ENCODE measurements at regions not wholly inside any gene's neighbourhood (a gene's known extent, or its start where the extent isn't known, plus 50 kb on each side); places are given as distances from the start of the nearest gene placed in this dataset.
A peak's percentile ranks its signal among the peaks of the same experiment; 100 is the strongest.

GRCh38 chr6:14974792-14975470 is 270.9 kb upstream of the JARID2 start:
- no peaks in the 10 kb centered on the region for H3K4me1 ChIP-seq (ENCODE audit: control insufficient read depth in 3 of 3, insufficient read depth in 3 of 3, low read length in 3 of 3)
- no peaks in the 10 kb centered on the region for H3K9me3 ChIP-seq (ENCODE audit: control insufficient read depth in 3 of 3, low read length in 3 of 3)
- no peak overlapping the region for H3K27ac ChIP-seq (ENCODE audit: low read depth, low read length)
- H3K36me3 ChIP-seq (ENCODE audit: control insufficient read depth in 3 of 3, insufficient read depth in 3 of 3, low read length in 3 of 3), result no peaks in the 10 kb centered on the region
- H3K27me3 ChIP-seq (ENCODE audit: control insufficient read depth in 3 of 3, insufficient read depth in 3 of 3, low read length in 3 of 3), result no peaks in the 10 kb centered on the region
- no peak overlapping the region for H3K9ac ChIP-seq (ENCODE audit: low read depth in 1 of 3, low read length in 3 of 3)
- no peak overlapping the region for H3K4me3 ChIP-seq (ENCODE audit: low read length in 3 of 3)

GRCh38 chr6:14975471-14975817 is 270.4 kb upstream of the JARID2 start:
- Histone ChIP-seq H3K27me3 (ENCODE audit: control insufficient read depth in 3 of 3, insufficient read depth in 3 of 3, low read length in 3 of 3) (no peaks in the 10 kb centered on the region), H3K9ac (ENCODE audit: low read depth in 1 of 3, low read length in 3 of 3) (no peak overlapping the region), H3K9me3 (ENCODE audit: control insufficient read depth in 3 of 3, low read length in 3 of 3) (no peaks in the 10 kb centered on the region), H3K4me1 (ENCODE audit: control insufficient read depth in 3 of 3, insufficient read depth in 3 of 3, low read length in 3 of 3) (no peaks in the 10 kb centered on the region), H3K27ac (ENCODE audit: low read depth, low read length) (no peak overlapping the region), H3K4me3 (ENCODE audit: low read length in 3 of 3) (no peak overlapping the region), H3K36me3 (ENCODE audit: control insufficient read depth in 3 of 3, insufficient read depth in 3 of 3, low read length in 3 of 3) (no peaks in the 10 kb centered on the region)

- Histone ChIP-seq H3K4me1 (ENCODE audit: control insufficient read depth in 3 of 3, insufficient read depth in 3 of 3, low read length in 3 of 3) (no peaks in the 10 kb centered on the region), H3K27ac (ENCODE audit: low read depth, low read length) (no peak overlapping the region), H3K4me3 (ENCODE audit: low read length in 3 of 3) (no peak overlapping the region), H3K27me3 (ENCODE audit: control insufficient read depth in 3 of 3, insufficient read depth in 3 of 3, low read length in 3 of 3) (no peaks in the 10 kb centered on the region), H3K9ac (ENCODE audit: low read depth in 1 of 3, low read length in 3 of 3) (no peak overlapping the region), H3K9me3 (ENCODE audit: control insufficient read depth in 3 of 3, low read length in 3 of 3) (no peaks in the 10 kb centered on the region), H3K36me3 (ENCODE audit: control insufficient read depth in 3 of 3, insufficient read depth in 3 of 3, low read length in 3 of 3) (no peaks in the 10 kb centered on the region)
These were observed 268.0 kb upstream of the JARID2 start for GRCh38 chr6:14977747-14978382.

- no peak overlapping the region for H3K9ac ChIP-seq (ENCODE audit: low read depth in 1 of 3, low read length in 3 of 3)
- H3K4me3 ChIP-seq (ENCODE audit: low read length in 3 of 3), result no peak overlapping the region
- no peaks in the 10 kb centered on the region for H3K27me3 ChIP-seq (ENCODE audit: control insufficient read depth in 3 of 3, insufficient read depth in 3 of 3, low read length in 3 of 3)
- no peaks in the 10 kb centered on the region for H3K9me3 ChIP-seq (ENCODE audit: control insufficient read depth in 3 of 3, low read length in 3 of 3)
- no peaks in the 10 kb centered on the region for H3K36me3 ChIP-seq (ENCODE audit: control insufficient read depth in 3 of 3, insufficient read depth in 3 of 3, low read length in 3 of 3)
- H3K4me1 ChIP-seq (ENCODE audit: control insufficient read depth in 3 of 3, insufficient read depth in 3 of 3, low read length in 3 of 3), result peaks cover 8 to 15% (median 11%) of the 10 kb centered on the region in 3 donors
- no peak overlapping the region for H3K27ac ChIP-seq (ENCODE audit: low read depth, low read length)
These were observed 263.9 kb upstream of the JARID2 start for GRCh38 chr6:14981960-14982359.

GRCh38 chr6:14983599-14984518 is 262.0 kb upstream of the JARID2 start:
- peaks cover 8 to 15% (median 11%) of the 10 kb centered on the region in 3 donors for H3K4me1 ChIP-seq (ENCODE audit: control insufficient read depth in 3 of 3, insufficient read depth in 3 of 3, low read length in 3 of 3)
- no peak overlapping the region for H3K27ac ChIP-seq (ENCODE audit: low read depth, low read length)
- no peak overlapping the region for H3K9ac ChIP-seq (ENCODE audit: low read depth in 1 of 3, low read length in 3 of 3)
- no peaks in the 10 kb centered on the region for H3K36me3 ChIP-seq (ENCODE audit: control insufficient read depth in 3 of 3, insufficient read depth in 3 of 3, low read length in 3 of 3)
- peak overlapping the region; percentile 15 to 49 (median 29) for H3K4me3 ChIP-seq (ENCODE audit: low read length in 3 of 3)
- H3K27me3 ChIP-seq (ENCODE audit: control insufficient read depth in 3 of 3, insufficient read depth in 3 of 3, low read length in 3 of 3), result no peaks in the 10 kb centered on the region
- no peaks in the 10 kb centered on the region for H3K9me3 ChIP-seq (ENCODE audit: control insufficient read depth in 3 of 3, low read length in 3 of 3)

- Histone ChIP-seq H3K9ac (ENCODE audit: low read depth in 1 of 3, low read length in 3 of 3) (peak overlapping the region in 1 of 3 donors; percentile 10), H3K36me3 (ENCODE audit: control insufficient read depth in 3 of 3, insufficient read depth in 3 of 3, low read length in 3 of 3) (no peaks in the 10 kb centered on the region), H3K4me3 (ENCODE audit: low read length in 3 of 3) (peak overlapping the region; percentile 15 to 49 (median 29)), H3K4me1 (ENCODE audit: control insufficient read depth in 3 of 3, insufficient read depth in 3 of 3, low read length in 3 of 3) (peaks cover 8 to 15% (median 11%) of the 10 kb centered on the region in 3 donors), H3K9me3 (ENCODE audit: control insufficient read depth in 3 of 3, low read length in 3 of 3) (no peaks in the 10 kb centered on the region), H3K27ac (ENCODE audit: low read depth, low read length) (no peak overlapping the region), H3K27me3 (ENCODE audit: control insufficient read depth in 3 of 3, insufficient read depth in 3 of 3, low read length in 3 of 3) (no peaks in the 10 kb centered on the region)
These were observed 261.4 kb upstream of the JARID2 start for GRCh38 chr6:14984519-14984853.

GRCh38 chr6:14985366-14985765 is 260.5 kb upstream of the JARID2 start:
- no peaks in the 10 kb centered on the region for H3K27me3 ChIP-seq (ENCODE audit: control insufficient read depth in 3 of 3, insufficient read depth in 3 of 3, low read length in 3 of 3)
- H3K36me3 ChIP-seq (ENCODE audit: control insufficient read depth in 3 of 3, insufficient read depth in 3 of 3, low read length in 3 of 3), result no peaks in the 10 kb centered on the region
- no peak overlapping the region for H3K4me3 ChIP-seq (ENCODE audit: low read length in 3 of 3)
- H3K27ac ChIP-seq (ENCODE audit: low read depth, low read length), result no peak overlapping the region
- no peaks in the 10 kb centered on the region for H3K9me3 ChIP-seq (ENCODE audit: control insufficient read depth in 3 of 3, low read length in 3 of 3)
- H3K9ac ChIP-seq (ENCODE audit: low read depth in 1 of 3, low read length in 3 of 3), result no peak overlapping the region
- H3K4me1 ChIP-seq (ENCODE audit: control insufficient read depth in 3 of 3, insufficient read depth in 3 of 3, low read length in 3 of 3), result peaks cover 8 to 15% (median 11%) of the 10 kb centered on the region in 3 donors

GRCh38 chr6:14986370-14986769 is 259.5 kb upstream of the JARID2 start:
- Histone ChIP-seq H3K27ac (ENCODE audit: low read depth, low read length) (no peak overlapping the region), H3K4me1 (ENCODE audit: control insufficient read depth in 3 of 3, insufficient read depth in 3 of 3, low read length in 3 of 3) (peaks cover 8 to 15% (median 11%) of the 10 kb centered on the region in 3 donors), H3K36me3 (ENCODE audit: control insufficient read depth in 3 of 3, insufficient read depth in 3 of 3, low read length in 3 of 3) (no peaks in the 10 kb centered on the region), H3K27me3 (ENCODE audit: control insufficient read depth in 3 of 3, insufficient read depth in 3 of 3, low read length in 3 of 3) (no peaks in the 10 kb centered on the region), H3K9me3 (ENCODE audit: control insufficient read depth in 3 of 3, low read length in 3 of 3) (no peaks in the 10 kb centered on the region), H3K9ac (ENCODE audit: low read depth in 1 of 3, low read length in 3 of 3) (no peak overlapping the region), H3K4me3 (ENCODE audit: low read length in 3 of 3) (no peak overlapping the region)

GRCh38 chr6:14987490-14987889 is 258.4 kb upstream of the JARID2 start:
- Histone ChIP-seq H3K27ac (ENCODE audit: low read depth, low read length) (no peak overlapping the region), H3K9me3 (ENCODE audit: control insufficient read depth in 3 of 3, low read length in 3 of 3) (no peaks in the 10 kb centered on the region), H3K27me3 (ENCODE audit: control insufficient read depth in 3 of 3, insufficient read depth in 3 of 3, low read length in 3 of 3) (no peaks in the 10 kb centered on the region), H3K36me3 (ENCODE audit: control insufficient read depth in 3 of 3, insufficient read depth in 3 of 3, low read length in 3 of 3) (no peaks in the 10 kb centered on the region), H3K4me1 (ENCODE audit: control insufficient read depth in 3 of 3, insufficient read depth in 3 of 3, low read length in 3 of 3) (peaks cover 8 to 15% (median 11%) of the 10 kb centered on the region in 3 donors), H3K9ac (ENCODE audit: low read depth in 1 of 3, low read length in 3 of 3) (no peak overlapping the region), H3K4me3 (ENCODE audit: low read length in 3 of 3) (no peak overlapping the region)

- Histone ChIP-seq H3K27ac (ENCODE audit: low read depth, low read length) (no peak overlapping the region), H3K9ac (ENCODE audit: low read depth in 1 of 3, low read length in 3 of 3) (no peak overlapping the region), H3K27me3 (ENCODE audit: control insufficient read depth in 3 of 3, insufficient read depth in 3 of 3, low read length in 3 of 3) (no peaks in the 10 kb centered on the region), H3K9me3 (ENCODE audit: control insufficient read depth in 3 of 3, low read length in 3 of 3) (no peaks in the 10 kb centered on the region), H3K4me1 (ENCODE audit: control insufficient read depth in 3 of 3, insufficient read depth in 3 of 3, low read length in 3 of 3) (no peaks in the 10 kb centered on the region), H3K36me3 (ENCODE audit: control insufficient read depth in 3 of 3, insufficient read depth in 3 of 3, low read length in 3 of 3) (no peaks in the 10 kb centered on the region), H3K4me3 (ENCODE audit: low read length in 3 of 3) (no peak overlapping the region)
These were observed 253.5 kb upstream of the JARID2 start for GRCh38 chr6:14992382-14992781.
